Activated naive CD4-positive, alpha-beta T cell treated with anti-CD3 and anti-CD28 coated beads for 36 hours (primary cell): ENCODE measurements at regions not wholly inside any gene's neighbourhood (a gene's known extent, or its start where the extent isn't known, plus 50 kb on each side); places are given as distances from the start of the nearest gene placed in this dataset.
"Not testable (repeated sequence)": the region's sequence is repeated elsewhere in the genome, so short reads cannot be mapped to it uniquely, and the experiment has no call there.

Experiments
- CTCF ChIA-PET: fragments of 350-600 bp; sonication (Branson Sonifier 250); formaldehyde crosslinking; loops from one replicate; lab custom pipeline; 2021; ENCODE audit warnings: antibody characterized with exemption; lab: Charles Lee
- DNase-seq: peaks from one replicate; pipeline ENCODE4 v3.0.0-alpha.2; 2020
- H3K27ac Mint-ChIP-seq: one replicate; pipeline ENCODE4 v1.8.0; 2021; ENCODE audit warnings: mild to moderate bottlenecking, mixed read lengths
- H3K27me3 Mint-ChIP-seq: one replicate; pipeline ENCODE4 v1.8.0; 2021; ENCODE audit warnings: low read depth, mixed read lengths
- H3K36me3 Mint-ChIP-seq: one replicate; pipeline ENCODE4 v1.8.0; 2021; ENCODE audit warnings: low read depth, mixed read lengths
- H3K4me1 Mint-ChIP-seq: one replicate; pipeline ENCODE4 v1.8.0; 2021; ENCODE audit warnings: low read depth, mixed read lengths
- H3K4me3 Mint-ChIP-seq: one replicate; pipeline ENCODE4 v1.8.0; 2021; ENCODE audit warnings: mild to moderate bottlenecking, moderate library complexity, mixed read lengths
- H3K9me3 Mint-ChIP-seq: one replicate; pipeline ENCODE4 v1.8.0; 2021; ENCODE audit warnings: mixed read lengths
- intact Hi-C: fragments of 100-400 bp; cut with micrococcal nuclease; formaldehyde crosslinking; loops from one replicate; pipeline ENCODE4 v1.15.1; 2023

DNA sequence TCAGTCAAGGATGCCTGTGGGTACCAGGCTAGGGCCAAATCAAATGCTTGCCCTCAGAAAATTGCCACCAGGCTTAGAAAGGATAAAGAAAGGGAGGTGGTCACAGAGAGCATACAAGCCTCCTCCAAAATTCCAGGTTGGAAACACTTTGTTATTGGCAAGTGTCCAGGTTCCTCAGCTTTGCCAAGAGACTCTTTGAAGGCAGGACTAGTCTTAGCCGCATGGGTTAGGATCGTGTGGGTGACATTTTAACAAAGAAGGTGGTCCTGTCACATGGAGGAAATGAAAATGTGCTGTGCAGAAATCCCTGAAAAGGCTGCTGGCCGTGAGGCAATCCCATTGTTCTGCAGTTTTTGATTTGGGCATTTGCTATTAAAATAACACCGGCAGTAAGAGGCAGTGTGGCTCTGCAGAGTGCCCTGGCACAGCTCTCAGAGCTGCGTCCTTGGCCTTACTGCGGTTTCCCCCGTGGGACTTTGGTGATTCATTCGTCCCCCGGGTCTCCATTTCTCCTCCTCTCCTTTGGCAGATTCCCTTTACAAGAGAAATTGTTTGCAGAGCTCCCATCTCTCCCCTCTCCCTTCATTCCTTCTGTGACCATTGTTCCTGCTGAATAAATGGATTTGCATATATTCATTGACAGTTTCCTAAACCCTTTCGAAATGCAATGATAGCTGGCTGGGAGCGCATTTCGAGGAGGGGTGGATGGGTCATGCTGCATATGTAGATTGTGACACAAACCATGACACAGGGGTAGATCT lies 187.3 kb downstream of the VAPA start:
- intact Hi-C loops: no loop called here
- DNase-seq: no peak
- CTCF ChIA-PET: no interaction called here
- no peaks in the 10 kb centered on the region for H3K27me3 Mint-ChIP-seq
- no peak overlapping the region for H3K27ac Mint-ChIP-seq
- no peaks in the 10 kb centered on the region for H3K36me3 Mint-ChIP-seq
- H3K4me1 Mint-ChIP-seq: no peaks in the 10 kb centered on the region
- peaks cover 6% of the 10 kb centered on the region for H3K9me3 Mint-ChIP-seq
- H3K4me3 Mint-ChIP-seq: no peak overlapping the region

DNA sequence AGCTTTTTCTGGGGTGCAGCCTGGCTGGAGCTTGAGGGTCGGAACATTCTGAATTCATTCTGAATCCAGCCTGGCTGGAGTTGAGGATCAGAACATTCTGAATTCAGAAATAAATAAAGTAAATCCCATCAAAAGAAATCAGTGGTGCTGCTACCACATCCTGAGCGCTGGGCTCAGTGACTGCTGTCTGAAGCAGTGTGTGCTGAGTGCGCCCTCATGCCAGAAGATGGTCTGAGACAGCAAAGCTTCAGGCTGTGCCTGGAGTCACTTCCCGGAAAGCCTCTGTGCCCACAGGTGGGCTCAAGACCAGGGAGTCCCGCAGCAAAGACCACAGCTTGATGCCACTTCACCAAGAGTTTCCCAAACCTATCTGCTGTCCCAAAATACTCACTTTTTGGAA lies 187.9 kb downstream of the VAPA start:
- H3K4me3 Mint-ChIP-seq: no peak overlapping the region
- no peak overlapping the region for H3K27ac Mint-ChIP-seq
- no peaks in the 10 kb centered on the region for H3K36me3 Mint-ChIP-seq
- DNase-seq: no peak
- CTCF ChIA-PET: no interaction called here
- intact Hi-C loops: no loop called here
- peaks cover 6% of the 10 kb centered on the region for H3K9me3 Mint-ChIP-seq
- no peaks in the 10 kb centered on the region for H3K4me1 Mint-ChIP-seq
- H3K27me3 Mint-ChIP-seq: no peaks in the 10 kb centered on the region

DNA sequence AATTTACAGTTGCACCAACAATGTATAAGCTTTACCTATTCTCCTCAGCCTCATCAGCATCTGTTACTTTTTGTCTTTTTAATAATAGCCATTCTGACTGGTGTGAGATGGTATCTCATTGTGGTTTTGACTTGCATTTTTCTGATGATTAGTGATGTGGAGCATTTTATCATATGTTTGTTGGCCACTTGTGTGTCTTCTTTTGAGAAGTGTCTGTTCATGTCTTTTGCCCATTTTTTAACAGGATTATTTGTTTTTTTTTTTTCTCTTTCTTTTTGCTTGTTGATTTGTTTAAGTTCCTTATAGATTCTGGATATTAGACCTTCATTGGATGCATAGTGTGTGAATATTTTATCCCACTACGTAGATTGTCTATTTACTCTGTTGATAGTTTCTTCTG lies 191.3 kb downstream of the VAPA start:
- H3K4me1 Mint-ChIP-seq, H3K27me3 Mint-ChIP-seq: not testable (repeated sequence)

DNA sequence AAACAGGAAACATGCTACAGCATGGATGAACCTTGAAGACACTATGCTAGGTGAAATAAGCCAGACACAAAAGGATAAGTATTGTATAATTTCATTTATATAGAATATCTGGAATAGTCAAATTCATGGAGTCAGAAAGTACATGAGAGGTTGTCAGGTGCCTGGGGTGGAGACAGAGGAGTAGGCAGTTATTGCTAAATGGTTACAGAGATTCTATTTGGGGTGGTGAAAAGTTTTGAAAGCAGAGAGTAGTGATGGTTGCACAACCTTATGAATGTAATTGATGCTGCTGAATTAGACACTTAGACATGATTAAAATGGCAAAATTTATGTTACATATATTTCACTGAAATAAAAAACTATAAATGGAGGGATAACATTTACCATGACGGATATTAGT lies 197.4 kb downstream of the VAPA start:
- Mint-ChIP-seq H3K9me3 (no peaks in the 10 kb centered on the region), H3K4me3 (no peak overlapping the region), H3K27me3 (peaks cover 7% of the 10 kb centered on the region), H3K4me1 (no peaks in the 10 kb centered on the region), H3K27ac (no peak overlapping the region), H3K36me3 (no peaks in the 10 kb centered on the region)
- intact Hi-C loops: no loop called here
- CTCF ChIA-PET: no interaction called here
- DNase-seq: no peak

More for the DNA sequence above, 191.3 kb downstream of the VAPA start:
- CTCF ChIA-PET, H3K27ac Mint-ChIP-seq, H3K4me3 Mint-ChIP-seq, intact Hi-C loops, DNase-seq, H3K9me3 Mint-ChIP-seq, H3K36me3 Mint-ChIP-seq: not testable (repeated sequence)

DNA sequence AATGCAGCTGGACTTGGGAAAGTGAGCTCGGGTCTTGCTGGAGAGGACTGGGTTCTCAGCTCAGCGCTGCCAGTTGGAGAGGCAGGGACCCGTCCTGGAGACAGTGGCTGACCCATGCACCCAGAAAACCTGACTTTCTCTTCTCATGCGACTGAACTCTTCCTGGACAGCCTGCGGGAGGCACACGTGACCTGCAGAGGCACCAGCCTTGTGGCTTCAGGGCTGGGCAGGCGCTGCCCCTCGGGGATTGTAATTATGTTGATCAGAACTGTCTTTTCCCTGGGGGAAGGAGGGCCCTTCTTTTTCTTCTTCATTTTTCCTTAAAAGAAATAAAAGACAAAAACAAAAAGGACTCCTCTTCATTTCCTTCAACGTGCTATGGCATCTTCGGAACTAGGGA lies 198.1 kb downstream of the VAPA start:
- Mint-ChIP-seq H3K4me1 (no peaks in the 10 kb centered on the region), H3K27ac (no peak overlapping the region), H3K9me3 (no peaks in the 10 kb centered on the region), H3K36me3 (no peaks in the 10 kb centered on the region), H3K4me3 (no peak overlapping the region), H3K27me3 (peaks cover 7% of the 10 kb centered on the region)
- CTCF ChIA-PET: no interaction called here
- no peak for DNase-seq
- intact Hi-C loops: no loop called here

DNA sequence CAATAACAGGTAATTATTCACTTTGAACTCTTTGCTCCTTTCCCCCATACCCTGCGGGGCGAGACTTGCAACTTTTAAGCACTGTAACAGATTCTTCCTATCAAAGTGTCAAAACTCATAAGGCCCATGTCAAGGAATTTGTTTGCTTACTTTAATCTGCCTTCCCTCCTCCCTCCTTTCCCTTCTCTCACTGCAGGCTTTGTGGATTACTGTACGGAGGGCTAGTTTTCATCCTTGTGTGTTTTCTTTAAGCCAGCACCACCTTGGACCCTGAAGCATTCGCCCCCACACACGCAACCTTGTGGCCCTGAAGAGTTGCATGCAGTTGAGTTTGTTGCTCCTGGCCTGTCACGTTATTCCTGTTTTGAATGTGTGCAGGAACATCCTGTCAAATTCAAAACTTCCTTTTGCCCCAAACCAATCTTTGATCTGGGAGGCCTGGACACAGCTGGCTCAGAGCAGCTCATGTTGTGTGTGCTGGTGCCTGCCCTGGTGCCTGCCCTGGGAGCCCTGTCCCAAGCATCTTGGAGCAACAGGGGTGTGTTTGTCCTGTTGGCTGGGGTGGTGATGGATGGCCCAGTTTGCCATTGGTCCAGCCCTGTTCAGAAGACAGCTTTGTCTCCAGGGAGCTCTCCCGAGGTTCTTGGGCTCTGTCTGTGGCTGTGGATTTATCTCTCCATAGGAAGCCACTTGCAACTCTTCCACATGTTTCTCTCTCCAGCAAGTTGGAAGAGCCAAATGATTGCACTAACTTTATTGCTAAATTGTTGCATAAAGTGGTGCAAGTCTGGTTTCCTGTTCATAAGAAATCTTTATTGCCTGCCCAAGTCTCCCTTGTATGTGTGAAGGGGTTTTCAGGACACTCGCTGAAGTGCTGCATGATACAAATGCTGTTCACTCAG lies 199.6 kb downstream of the VAPA start:
- intact Hi-C loops: no loop called here
- H3K4me1 Mint-ChIP-seq: no peaks in the 10 kb centered on the region
- H3K27me3 Mint-ChIP-seq: peaks cover 3% of the 10 kb centered on the region
- H3K27ac Mint-ChIP-seq: no peak overlapping the region
- no peak for DNase-seq
- CTCF ChIA-PET: no interaction called here
- no peak overlapping the region for H3K4me3 Mint-ChIP-seq
- H3K36me3 Mint-ChIP-seq: no peaks in the 10 kb centered on the region
- no peaks in the 10 kb centered on the region for H3K9me3 Mint-ChIP-seq

DNA sequence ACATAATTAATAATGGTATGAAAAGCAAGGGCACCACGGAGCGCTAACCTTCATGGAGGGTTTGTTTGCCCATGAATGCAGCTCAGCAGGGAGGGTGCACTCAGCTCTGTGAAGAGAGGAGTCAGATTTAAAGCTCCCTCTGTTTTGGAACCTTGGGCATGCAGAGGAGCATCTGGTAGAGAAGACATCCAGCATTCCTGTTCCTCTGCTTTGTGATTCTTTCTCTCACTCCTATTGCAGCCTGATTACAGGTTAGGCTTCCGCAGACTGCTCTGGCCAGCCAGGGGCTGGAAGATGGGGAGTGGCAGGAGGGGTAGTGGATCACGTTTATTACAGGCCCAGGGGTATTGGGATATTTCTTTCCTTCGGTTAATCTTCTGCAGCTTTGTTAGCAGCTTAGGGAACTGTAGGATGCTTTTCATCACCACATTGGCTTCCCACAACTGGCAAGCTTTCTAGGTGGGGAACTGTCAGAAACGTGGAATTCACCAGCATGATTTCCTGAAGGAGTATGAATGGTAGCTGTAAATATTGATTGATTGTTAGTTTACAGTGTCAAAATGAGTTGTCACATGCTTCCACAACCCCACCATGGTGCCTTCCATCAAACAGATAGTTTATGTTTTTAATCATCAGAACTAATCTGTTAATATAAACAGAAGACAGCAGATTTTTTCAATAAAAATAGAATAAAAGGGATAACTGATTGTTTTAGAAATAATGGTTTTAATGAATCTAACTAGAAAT lies 201.1 kb downstream of the VAPA start:
- no peaks in the 10 kb centered on the region for H3K36me3 Mint-ChIP-seq
- no peaks in the 10 kb centered on the region for H3K4me1 Mint-ChIP-seq
- intact Hi-C loops: no loop called here
- no peak for DNase-seq
- no peak overlapping the region for H3K4me3 Mint-ChIP-seq
- peaks cover 2% of the 10 kb centered on the region for H3K27me3 Mint-ChIP-seq
- no peak overlapping the region for H3K27ac Mint-ChIP-seq
- CTCF ChIA-PET: no interaction called here
- H3K9me3 Mint-ChIP-seq: peaks cover 3% of the 10 kb centered on the region

DNA sequence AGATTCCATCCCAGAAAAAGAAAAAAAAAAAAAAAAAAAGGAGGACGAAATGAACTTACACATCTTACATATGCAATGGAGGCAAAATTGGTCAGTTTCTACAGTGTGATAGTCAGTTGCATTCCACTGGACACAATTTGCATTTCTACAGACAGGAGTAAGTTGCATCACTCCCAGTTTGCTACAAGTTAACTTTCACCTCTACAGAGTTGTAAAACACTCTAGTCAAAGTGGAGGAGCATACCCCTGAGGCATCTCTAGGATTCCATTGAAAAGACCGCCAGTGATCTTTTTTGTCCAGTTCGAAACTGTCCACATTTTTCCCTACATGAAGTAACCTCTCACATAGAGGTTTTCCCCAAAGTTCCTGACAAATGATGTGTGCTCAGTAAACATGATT lies 202.8 kb downstream of the VAPA start:
- CTCF ChIA-PET: no interaction called here
- Mint-ChIP-seq H3K4me3 (no peak overlapping the region), H3K36me3 (no peaks in the 10 kb centered on the region), H3K27ac (no peak overlapping the region), H3K4me1 (no peaks in the 10 kb centered on the region), H3K27me3 (no peaks in the 10 kb centered on the region), H3K9me3 (peaks cover 3% of the 10 kb centered on the region)
- intact Hi-C loops: no loop called here
- no peak for DNase-seq

DNA sequence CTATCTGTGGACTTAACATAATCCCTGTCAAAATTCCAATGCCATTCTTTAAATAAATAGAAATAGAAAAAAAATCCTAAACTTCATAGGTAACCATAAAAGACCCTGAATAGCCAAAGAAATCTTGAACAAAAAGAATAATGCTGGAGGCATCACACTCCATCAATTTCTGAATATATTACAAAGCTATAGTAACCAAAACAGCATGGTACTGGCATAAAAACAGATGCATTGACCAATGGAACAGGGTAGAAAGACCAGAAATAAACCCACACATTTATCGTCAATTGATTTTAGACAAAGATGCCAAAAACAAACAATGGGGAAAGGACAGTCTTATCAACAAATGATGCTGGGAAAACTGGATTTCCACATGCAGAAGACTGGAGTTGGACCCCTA lies 205.7 kb downstream of the VAPA start:
- no peaks in the 10 kb centered on the region for H3K4me1 Mint-ChIP-seq
- no peak overlapping the region for H3K4me3 Mint-ChIP-seq
- H3K27me3 Mint-ChIP-seq: no peaks in the 10 kb centered on the region
- CTCF ChIA-PET: no interaction called here
- intact Hi-C loops: no loop called here
- no peak for DNase-seq
- H3K9me3 Mint-ChIP-seq: peaks cover 3% of the 10 kb centered on the region
- no peaks in the 10 kb centered on the region for H3K36me3 Mint-ChIP-seq
- no peak overlapping the region for H3K27ac Mint-ChIP-seq

DNA sequence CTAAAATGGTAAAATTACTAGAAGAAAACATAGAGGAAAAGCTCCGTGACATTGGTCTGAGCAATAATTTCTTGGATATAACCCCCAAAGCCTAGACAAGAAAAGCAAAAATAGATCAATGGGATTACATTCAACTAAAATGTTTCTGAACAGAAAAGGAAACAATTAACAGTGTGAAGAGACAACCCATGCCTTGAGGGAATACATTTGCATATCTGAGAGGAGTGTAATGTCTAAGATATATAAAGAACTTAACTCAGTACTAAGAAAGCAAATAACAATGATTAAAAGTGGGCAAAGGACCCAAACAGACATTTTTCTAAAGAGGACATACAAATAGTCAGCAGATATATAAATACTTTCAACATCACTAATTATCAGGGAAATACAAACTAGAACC lies 206.2 kb downstream of the VAPA start:
- no peak for DNase-seq
- intact Hi-C loops: no loop called here
- H3K27ac Mint-ChIP-seq: no peak overlapping the region
- H3K36me3 Mint-ChIP-seq: no peaks in the 10 kb centered on the region
- H3K4me1 Mint-ChIP-seq: no peaks in the 10 kb centered on the region
- H3K9me3 Mint-ChIP-seq: peaks cover 3% of the 10 kb centered on the region
- no peak overlapping the region for H3K4me3 Mint-ChIP-seq
- H3K27me3 Mint-ChIP-seq: no peaks in the 10 kb centered on the region
- CTCF ChIA-PET: no interaction called here

DNA sequence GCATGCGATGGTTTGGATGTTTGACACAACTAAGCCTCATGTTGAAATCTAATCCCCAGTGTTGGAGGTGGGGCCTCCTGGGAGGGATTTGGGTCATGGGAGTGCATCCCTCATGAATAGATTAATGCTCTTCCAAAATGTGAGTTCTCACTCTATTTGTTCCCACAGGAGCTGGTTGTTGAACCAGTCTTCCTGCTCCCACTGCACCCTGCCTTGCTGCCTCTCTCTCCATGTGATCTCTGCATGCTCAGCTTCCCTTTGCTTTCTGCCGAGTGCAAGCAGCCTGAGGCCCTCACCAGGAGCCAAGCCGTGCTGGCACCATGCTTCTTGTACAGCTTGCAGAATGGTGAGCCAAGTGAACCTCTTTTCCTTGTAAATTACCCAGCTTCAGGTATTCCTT lies 206.8 kb downstream of the VAPA start:
- Mint-ChIP-seq H3K9me3 (peaks cover 3% of the 10 kb centered on the region), H3K4me3 (no peak overlapping the region), H3K36me3 (no peaks in the 10 kb centered on the region), H3K4me1 (no peaks in the 10 kb centered on the region), H3K27me3 (no peaks in the 10 kb centered on the region), H3K27ac (no peak overlapping the region)
- intact Hi-C loops: no loop called here
- no peak for DNase-seq
- CTCF ChIA-PET: no interaction called here

DNA sequence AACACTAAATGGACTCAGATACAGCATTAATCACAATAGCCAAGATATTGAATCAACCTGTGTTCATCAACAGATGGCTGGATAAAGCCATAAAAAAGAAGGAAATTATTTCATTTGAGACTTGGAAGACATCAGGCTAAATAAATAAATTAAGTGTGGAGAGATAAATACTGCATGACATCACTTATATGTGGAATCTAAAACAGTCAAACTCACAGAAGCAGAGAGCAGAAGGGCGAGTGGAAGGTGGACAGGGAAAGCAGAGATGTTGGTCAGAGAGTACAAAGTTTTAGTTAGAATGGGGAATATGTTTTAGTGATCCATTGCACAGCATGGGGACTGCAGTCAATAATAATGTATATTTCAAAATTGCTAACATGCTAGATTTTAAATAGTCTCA lies 207.2 kb downstream of the VAPA start:
- CTCF ChIA-PET: no interaction called here
- intact Hi-C loops: no loop called here
- Mint-ChIP-seq H3K9me3 (peaks cover 3% of the 10 kb centered on the region), H3K4me1 (no peaks in the 10 kb centered on the region), H3K4me3 (no peak overlapping the region), H3K36me3 (no peaks in the 10 kb centered on the region), H3K27me3 (no peaks in the 10 kb centered on the region), H3K27ac (no peak overlapping the region)
- no peak for DNase-seq
